ENCODE measurements at regions not wholly inside any gene's neighbourhood (a gene's known extent, or its start where the extent isn't known, plus 50 kb on each side); places are given as distances from the start of the nearest gene placed in this dataset.

DNA sequence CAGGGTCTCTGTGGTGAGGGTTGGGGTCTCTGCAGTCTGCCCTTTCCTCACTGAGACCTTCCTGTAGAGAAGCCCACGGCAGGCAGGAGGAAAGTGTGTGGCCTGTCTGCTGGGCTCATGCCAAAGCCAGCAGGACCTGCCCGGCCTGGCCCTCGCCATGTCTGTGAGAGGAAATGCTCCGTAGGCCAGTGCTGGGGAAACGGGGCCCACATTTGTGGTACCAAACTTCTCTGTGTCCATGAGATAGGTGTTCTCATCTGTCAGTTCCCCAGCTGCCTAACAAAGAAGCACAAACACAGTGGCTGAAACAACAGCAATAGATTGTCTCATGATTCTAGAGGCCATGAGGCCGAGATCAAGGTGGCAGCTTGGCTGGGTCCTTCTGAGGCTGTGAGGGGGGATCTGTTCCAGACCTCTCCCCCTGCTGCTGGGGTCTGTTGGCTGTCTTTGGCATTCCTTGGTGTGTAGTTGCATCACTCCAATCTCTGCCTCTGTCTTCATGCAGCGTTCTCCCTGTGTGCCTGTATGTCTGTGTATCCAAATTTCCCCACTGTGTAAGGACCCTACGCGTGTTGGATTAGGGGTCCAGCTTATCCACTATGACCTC lies 772.5 kb downstream of the TBC1D22A start:
- H3K4me3 ChIP-seq (replicated peaks in 1 of 2; ENCODE audit: low read depth in 1 of 2, low read length in 2 of 2): no peak overlapping the region
- H3K27ac ChIP-seq (ENCODE audit: low read depth, low read length): no peak overlapping the region
- no peak overlapping the region for H2AFZ ChIP-seq (ENCODE audit: low read depth, low read length, poor library complexity, severe bottlenecking)
- no peaks in the 10 kb centered on the region for H4K20me1 ChIP-seq (ENCODE audit: insufficient read depth)
- DNase-seq (ENCODE audit: low read depth, low spot score) (no peak), ATAC-seq (no peak)
- H3K27me3 ChIP-seq (ENCODE audit: insufficient read depth, low read length): no peaks in the 10 kb centered on the region
- H3K79me2 ChIP-seq (ENCODE audit: insufficient read depth, low read length): no peaks in the 10 kb centered on the region
- TF ChIP-seq, protein P1, sequence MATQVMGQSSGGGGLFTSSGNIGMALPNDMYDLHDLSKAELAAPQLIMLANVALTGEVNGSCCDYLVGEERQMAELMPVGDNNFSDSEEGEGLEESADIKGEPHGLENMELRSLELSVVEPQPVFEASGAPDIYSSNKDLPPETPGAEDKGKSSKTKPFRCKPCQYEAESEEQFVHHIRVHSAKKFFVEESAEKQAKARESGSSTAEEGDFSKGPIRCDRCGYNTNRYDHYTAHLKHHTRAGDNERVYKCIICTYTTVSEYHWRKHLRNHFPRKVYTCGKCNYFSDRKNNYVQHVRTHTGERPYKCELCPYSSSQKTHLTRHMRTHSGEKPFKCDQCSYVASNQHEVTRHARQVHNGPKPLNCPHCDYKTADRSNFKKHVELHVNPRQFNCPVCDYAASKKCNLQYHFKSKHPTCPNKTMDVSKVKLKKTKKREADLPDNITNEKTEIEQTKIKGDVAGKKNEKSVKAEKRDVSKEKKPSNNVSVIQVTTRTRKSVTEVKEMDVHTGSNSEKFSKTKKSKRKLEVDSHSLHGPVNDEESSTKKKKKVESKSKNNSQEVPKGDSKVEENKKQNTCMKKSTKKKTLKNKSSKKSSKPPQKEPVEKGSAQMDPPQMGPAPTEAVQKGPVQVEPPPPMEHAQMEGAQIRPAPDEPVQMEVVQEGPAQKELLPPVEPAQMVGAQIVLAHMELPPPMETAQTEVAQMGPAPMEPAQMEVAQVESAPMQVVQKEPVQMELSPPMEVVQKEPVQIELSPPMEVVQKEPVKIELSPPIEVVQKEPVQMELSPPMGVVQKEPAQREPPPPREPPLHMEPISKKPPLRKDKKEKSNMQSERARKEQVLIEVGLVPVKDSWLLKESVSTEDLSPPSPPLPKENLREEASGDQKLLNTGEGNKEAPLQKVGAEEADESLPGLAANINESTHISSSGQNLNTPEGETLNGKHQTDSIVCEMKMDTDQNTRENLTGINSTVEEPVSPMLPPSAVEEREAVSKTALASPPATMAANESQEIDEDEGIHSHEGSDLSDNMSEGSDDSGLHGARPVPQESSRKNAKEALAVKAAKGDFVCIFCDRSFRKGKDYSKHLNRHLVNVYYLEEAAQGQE (IDR thresholded peaks at IDR 0.05; ENCODE audit: low read depth): no peak
- no peak for TF ChIP-seq RAD21 (IDR thresholded peaks at IDR 0.05; ENCODE audit: low read depth)
- TF ChIP-seq CBX3 (IDR thresholded peaks at IDR 0.05; ENCODE audit: low read depth): no peak
- no peak for TF ChIP-seq ZNF274 (IDR thresholded peaks at IDR 0.05; ENCODE audit: low read depth, low read length)
- TF ChIP-seq JUND (IDR thresholded peaks at IDR 0.05): no peak
- no peak for TF ChIP-seq YY1 (IDR thresholded peaks at IDR 0.05; ENCODE audit: extremely low read depth, insufficient replicate concordance, low read depth, low read length)
- no peak for TF ChIP-seq SRF (IDR thresholded peaks at IDR 0.05; ENCODE audit: low read depth)
- TF ChIP-seq EZH2phosphoT487 (IDR thresholded peaks at IDR 0.05; ENCODE audit: borderline replicate concordance): no peak
- TF ChIP-seq, protein P2, sequence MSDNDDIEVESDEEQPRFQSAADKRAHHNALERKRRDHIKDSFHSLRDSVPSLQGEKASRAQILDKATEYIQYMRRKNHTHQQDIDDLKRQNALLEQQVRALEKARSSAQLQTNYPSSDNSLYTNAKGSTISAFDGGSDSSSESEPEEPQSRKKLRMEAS (IDR thresholded peaks at IDR 0.05): no peak
- TF ChIP-seq EGR1 (IDR thresholded peaks at IDR 0.05; ENCODE audit: low read depth): no peak
- TF ChIP-seq SP1 (IDR thresholded peaks at IDR 0.05; ENCODE audit: low read depth): no peak
- TF ChIP-seq, protein P3, sequence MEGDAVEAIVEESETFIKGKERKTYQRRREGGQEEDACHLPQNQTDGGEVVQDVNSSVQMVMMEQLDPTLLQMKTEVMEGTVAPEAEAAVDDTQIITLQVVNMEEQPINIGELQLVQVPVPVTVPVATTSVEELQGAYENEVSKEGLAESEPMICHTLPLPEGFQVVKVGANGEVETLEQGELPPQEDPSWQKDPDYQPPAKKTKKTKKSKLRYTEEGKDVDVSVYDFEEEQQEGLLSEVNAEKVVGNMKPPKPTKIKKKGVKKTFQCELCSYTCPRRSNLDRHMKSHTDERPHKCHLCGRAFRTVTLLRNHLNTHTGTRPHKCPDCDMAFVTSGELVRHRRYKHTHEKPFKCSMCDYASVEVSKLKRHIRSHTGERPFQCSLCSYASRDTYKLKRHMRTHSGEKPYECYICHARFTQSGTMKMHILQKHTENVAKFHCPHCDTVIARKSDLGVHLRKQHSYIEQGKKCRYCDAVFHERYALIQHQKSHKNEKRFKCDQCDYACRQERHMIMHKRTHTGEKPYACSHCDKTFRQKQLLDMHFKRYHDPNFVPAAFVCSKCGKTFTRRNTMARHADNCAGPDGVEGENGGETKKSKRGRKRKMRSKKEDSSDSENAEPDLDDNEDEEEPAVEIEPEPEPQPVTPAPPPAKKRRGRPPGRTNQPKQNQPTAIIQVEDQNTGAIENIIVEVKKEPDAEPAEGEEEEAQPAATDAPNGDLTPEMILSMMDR (IDR thresholded peaks at IDR 0.05 in 2 of 3, conservative IDR thresholded peaks at IDR 0.05 in 1 of 3; ENCODE audit: borderline replicate concordance in 1 of 3, insufficient read depth in 1 of 3, low read depth in 2 of 3, low read length in 2 of 3): no peak
- no peak for TF ChIP-seq POLR2AphosphoS5 (IDR thresholded peaks at IDR 0.05; ENCODE audit: low read depth, low read length)
- TF ChIP-seq SIN3A (IDR thresholded peaks at IDR 0.05; ENCODE audit: low read depth): no peak
- TF ChIP-seq CEBPB (IDR thresholded peaks at IDR 0.05; ENCODE audit: low read depth): no peak
- POLR2A ChIA-PET: no interaction called here
- H3K4me1 ChIP-seq (ENCODE audit: control insufficient read depth in 1 of 2, insufficient read depth in 2 of 2, low read length in 2 of 2): no peaks in the 10 kb centered on the region
- no peak overlapping the region for H3K9ac ChIP-seq (ENCODE audit: low read length)
- RAD21 ChIA-PET (ENCODE audit: low non-redundant PET in 1 of 2, low total read pairs in 2 of 2, uncharacterized antibody in 2 of 2, unreplicated experiment in 2 of 2): no interaction called here
- intact Hi-C loops (cut with micrococcal nuclease): no loop called here
- CTCF ChIA-PET: no interaction called here
- no peak overlapping the region for H3K4me2 ChIP-seq (ENCODE audit: low read length)
- H3K36me3 ChIP-seq (ENCODE audit: control insufficient read depth in 1 of 2, insufficient read depth in 2 of 2, low read length in 2 of 2): no peaks in the 10 kb centered on the region
- H3K9me2 ChIP-seq (ENCODE audit: insufficient read depth): no peaks in the 10 kb centered on the region
- BruUV-seq (replicated peaks): no TSS peak
- no peaks in the 10 kb centered on the region for H3K9me3 ChIP-seq (ENCODE audit: control insufficient read depth in 1 of 2, insufficient read depth in 1 of 2, low read depth in 1 of 2, low read length in 2 of 2)
